Right ventricle myocardium inferior (tissue), 1 donor: ENCODE measurements at regions not wholly inside any gene's neighbourhood (a gene's known extent, or its start where the extent isn't known, plus 50 kb on each side); places are given as distances from the start of the nearest gene placed in this dataset.

Source experiments
- ATAC-seq: fragments of 200-7000 bp; cut with Tn5 transposase; one replicate; pipeline ENCODE4 v1.9.1; 2020; ENCODE audit warnings: mild to moderate bottlenecking, moderate library complexity
- DNase-seq: peaks from one replicate; pipeline ENCODE4 v3.0.0; 2021; ENCODE audit errors: missing footprints
- intact Hi-C: fragments of 100-400 bp; cut with DNase I; formaldehyde crosslinking; loops from one replicate; pipeline ENCODE4 v1.11.0; 2022
- donor health status: DM: no; HTN: yes; CAD: no; lungs with severe emphysema.

DNA sequence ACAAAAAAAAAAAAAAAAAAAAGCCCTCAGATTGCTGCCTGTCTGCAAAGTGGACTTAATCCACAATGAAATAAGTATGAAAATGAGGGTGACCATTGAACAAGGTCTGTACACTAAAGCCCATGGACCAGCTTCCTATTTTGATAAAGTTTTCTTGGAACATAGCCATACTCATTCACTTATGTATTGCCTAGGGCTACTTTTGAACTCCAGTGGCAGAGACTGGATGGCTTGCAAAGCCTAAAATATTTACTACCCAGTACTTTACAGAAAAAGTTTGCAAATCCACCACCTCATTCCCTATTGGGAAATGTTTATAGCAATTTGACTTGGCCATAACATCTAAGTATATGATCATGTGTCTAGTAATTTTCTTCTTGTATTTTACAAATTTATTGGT is 481.7 kb downstream of the NAF1 start:
- no peak for ATAC-seq
- intact Hi-C loops: no loop called here
- DNase-seq: no peak

DNA sequence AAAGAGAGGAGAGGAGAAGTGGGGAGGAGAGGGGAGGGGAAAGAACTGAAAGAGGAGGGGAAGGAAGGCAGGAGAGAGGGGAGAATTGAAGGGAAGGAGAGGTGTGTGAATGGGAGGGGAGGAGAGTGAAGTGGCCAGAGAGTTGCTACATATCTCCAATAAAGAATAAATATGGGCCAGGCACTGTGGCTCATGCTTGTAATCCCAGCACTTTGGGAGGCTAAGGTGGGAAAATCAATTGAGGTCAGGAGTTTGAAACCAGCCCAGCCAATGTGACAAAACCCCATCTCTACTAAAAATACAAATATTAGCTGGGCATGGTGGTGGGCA is 482.4 kb downstream of the NAF1 start:
- ATAC-seq: no peak
- no peak for DNase-seq
- intact Hi-C loops: no loop called here

DNA sequence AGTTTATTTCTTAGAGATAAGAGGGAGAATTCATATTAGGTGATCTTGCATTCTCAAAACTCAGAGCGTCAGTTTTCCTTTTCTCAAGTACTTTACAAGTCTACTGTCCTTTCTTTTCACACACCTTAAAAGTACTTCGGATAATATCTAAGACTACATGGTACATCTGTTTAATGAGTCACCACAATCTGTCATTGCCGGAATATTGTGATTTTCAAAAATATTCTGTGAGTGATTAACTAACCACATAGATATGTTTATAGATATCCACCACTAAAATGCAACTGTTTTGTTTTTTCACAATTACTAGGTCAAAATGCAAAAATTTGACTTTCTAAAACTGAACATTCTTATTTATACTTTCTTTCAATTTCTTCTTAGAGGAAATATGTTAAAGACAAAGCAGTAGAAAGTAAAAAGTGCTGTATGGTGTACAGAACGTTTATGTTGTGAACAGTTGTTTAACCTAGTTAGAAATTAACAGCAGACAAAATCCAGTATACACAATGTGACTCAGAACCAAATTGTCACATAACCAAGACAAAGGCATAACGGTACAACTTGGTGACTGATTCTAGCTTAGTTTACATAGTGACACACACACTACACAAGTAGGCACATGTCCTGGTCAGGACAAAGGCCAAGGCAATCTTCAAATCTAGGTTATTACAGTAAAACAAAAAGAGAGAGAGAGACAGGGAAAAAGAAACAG is 482.9 kb downstream of the NAF1 start:
- intact Hi-C loops: no loop called here
- ATAC-seq: no peak
- DNase-seq: no peak

DNA sequence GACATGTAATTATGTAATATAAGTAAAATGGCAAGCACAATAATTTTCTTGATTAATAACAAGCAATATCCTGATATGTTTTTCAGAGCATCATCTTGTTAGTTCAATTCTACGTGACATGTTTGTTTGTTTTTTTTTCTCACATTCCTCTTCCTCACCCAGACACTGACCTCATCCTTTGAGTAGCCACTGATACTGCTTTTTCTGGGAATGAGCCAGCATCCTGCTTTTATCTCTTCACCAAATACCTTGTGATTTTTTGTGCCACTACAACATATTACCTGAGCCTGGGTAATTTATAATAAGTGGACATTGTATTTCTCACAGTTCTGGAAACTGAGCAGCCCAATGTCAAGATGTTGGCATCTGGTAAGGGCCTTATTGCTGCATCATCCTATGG is 484.0 kb downstream of the NAF1 start:
- no peak for ATAC-seq
- intact Hi-C loops: no loop called here
- DNase-seq: no peak

DNA sequence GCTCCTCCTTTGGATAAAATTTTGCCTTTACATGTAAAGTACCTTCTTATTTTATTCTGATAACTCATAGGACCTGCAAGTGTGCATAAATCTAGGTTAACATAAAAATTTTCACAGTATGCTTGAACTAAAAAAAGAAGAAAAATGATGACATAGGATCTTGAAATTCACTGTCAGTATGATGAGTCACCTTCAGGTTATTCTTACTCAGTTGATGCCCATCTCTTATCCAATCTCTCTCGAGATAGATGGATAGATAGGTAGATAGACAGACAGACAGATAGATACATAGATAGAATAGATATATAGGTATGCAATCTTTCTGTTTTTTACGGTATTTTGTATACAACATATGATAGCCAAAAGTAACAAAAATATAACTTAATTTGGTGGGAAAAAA is 485.5 kb downstream of the NAF1 start:
- ATAC-seq (no peak), DNase-seq (no peak)
- intact Hi-C loops: no loop called here

DNA sequence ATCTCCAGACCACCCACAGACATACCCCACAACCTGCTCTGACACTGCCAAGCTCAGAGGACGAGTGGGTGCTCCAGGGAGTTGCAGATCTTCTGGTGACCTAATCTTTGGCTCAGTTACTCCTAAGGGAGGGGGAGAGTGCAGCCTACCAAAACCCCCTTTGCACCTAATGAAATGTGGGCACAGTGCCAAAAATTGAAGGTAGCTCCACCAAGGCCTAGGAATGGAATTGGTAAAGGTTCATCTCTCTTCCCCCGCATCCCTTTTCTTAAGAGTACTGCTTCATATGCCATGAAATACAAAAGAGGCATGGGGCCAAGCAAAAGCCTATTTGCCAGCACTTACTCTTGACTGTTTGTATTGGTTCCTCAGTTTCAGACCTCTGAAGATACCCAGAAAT is 491.0 kb downstream of the NAF1 start:
- intact Hi-C loops: no loop called here
- no peak for ATAC-seq
- no peak for DNase-seq

DNA sequence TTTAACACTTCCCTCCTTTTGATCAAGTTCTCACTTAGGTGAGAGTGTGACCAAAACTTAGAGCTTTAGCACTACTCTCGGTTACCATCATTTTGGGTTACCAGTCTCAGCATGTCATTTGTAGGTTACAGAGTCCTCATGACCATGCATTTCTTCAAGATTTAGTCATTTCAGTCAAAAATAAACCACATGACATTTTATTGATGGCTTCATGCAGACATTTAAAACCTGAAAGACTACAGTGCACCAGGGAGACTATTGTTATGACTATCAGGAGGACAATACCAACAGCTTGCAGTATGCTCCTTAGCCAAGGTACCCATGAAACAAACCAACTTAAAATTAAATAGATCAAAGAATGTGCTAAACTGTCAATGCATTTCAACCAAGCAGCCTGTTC is 498.1 kb upstream of the FSTL5 start:
- intact Hi-C loops: no loop called here
- no peak for ATAC-seq

DNA sequence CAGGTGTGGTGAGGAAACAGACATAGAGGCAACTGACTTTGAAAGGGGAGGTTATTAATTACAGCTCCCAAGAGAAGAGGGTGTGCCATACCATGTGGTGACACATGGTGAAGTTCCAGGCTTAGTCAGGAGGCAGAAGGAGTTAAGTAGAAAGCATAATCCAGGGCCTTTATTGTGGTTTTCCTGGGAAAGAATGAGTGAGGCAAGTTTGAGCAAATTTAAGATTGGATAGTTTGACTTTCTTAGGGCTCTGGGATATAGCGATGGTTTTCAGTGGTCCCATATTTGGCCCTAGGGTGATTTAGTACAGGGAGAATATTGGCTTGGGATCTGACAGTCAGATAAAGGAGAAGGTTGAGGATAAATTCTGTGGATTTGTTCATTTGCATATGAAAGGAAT is 495.9 kb upstream of the FSTL5 start:
- DNase-seq (no peak), ATAC-seq (no peak)
- intact Hi-C loops: no loop called here

More for the DNA sequence above, 498.1 kb upstream of the FSTL5 start:
- DNase-seq: no peak

DNA sequence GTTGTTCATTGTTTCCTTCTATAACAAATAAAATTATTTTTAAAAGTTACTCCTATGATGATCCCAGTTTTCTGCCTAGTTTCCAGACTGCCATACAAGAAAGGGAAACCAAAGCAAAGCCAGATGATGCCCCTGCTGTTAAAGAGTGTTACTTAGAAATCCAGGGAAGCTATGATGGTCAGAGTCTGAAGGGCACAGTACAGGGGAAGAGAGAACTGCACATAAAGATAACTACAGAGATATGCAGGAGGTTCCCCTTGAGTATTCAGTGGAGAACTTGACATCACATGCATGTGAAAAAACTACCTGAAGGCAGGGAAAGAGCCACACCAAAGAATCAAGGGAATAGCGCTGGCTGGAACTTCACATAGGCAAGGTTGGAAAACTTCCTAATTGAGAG is 494.2 kb upstream of the FSTL5 start:
- intact Hi-C loops: no loop called here
- DNase-seq (no peak), ATAC-seq (no peak)

DNA sequence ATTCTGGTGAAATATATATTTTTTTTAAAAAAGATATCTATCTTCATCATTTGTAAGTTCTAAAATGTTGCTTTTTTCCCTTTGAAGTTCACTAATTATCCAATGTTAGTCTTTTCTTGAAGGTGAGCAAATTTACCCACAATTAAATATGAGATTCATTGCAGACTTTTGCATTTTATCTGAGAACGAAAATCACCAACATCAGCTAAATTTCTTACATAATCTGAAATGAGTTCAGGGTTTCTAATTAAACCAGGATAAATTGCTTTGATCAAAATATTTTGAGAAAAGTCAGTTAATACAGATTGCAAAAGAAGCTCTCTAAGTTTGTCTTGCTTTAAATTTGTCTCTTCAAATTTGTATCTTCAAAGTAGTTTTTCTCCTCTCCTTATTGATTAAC is 486.4 kb upstream of the FSTL5 start:
- intact Hi-C loops: no loop called here
- no peak for DNase-seq
- ATAC-seq: no peak

DNA sequence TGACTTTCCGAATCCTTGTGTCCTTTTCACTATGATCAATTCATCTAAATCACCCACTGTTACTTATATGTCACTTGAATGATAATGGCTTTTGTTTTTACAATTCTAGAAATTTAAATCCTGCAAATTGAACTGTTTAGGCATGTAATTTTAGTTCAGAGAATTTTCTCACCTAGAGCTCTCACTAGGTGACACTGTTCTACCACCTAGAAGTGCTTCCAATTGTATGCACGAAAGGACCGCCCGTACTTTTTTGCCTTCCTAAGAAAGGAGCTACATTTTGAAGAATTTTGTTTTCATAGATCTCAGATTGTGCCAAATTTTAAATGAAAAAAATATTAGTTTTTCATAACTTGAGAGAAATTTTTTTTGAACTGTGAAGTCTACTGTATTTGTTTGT is 481.6 kb upstream of the FSTL5 start:
- intact Hi-C loops: loop anchor here (5.0 kb wide), 1 partner anchor 392 kb away; no protein-coding TSS in a partner anchor
- no peak for DNase-seq
- ATAC-seq: no peak

DNA sequence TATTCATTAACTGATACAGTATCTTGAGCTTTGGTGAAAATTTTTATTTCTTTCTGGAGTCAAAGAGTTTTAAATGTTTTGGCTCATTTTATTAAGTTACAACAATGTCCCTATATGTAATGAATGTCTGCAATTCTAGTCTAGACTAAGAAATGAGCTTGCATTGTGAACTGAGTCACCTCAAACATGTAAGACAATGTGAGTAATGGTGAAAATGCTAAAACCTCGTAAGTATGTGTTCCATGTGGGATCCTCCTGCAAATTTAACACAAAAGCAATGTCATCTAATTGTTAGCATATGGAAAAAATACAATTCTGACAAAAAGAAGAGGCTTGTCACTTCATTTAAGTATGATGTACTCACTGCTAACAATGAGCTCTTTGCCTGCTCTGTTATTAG is 480.5 kb upstream of the FSTL5 start:
- intact Hi-C loops: loop anchor here (5.0 kb wide), 1 partner anchor 688 kb away; the partner anchor contains the start of gene NPY1R
- ATAC-seq: no peak
- DNase-seq: no peak

DNA sequence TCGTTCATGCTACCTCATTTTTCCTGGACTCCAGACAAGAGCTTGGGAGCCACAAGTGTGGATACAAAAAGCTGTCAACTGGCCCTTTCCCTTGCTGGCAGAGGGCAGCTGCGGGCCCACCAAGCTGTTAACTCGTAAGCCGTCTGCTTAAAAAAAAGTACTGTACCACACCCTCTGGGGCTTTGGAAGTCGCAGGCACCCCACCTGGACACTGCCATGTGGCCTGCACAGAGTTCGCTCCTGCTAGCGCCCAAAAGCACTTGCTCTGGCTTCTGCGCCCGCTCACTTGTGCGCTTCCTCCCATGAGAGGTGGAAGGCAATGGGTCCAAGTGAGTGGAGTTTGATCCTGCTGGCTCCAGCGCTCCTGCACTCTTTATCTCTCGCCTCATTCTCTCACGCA is 476.4 kb upstream of the FSTL5 start:
- intact Hi-C loops: loop anchor here (5.0 kb wide), 1 partner anchor 692 kb away; the partner anchor contains the start of gene NPY1R
- no peak for ATAC-seq
- DNase-seq: no peak

DNA sequence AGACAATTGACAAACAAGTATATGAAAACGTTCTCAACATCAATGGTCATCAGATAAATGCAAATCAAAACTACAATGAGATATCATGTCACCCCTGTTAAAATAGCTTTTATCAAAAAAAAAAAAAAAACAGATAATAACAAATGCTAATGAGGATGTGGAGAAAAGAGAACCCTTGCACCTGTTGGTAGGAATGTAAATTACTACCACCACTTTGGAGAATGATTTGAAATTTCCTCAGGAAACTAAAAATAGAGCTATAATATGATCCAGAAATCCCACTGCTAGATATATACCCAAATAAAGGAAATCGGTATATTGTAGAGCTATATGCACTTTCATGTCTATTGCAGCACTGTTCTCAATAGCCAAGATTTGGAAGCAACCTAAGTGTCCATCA is 470.6 kb upstream of the FSTL5 start:
- intact Hi-C loops: no loop called here
- ATAC-seq (no peak), DNase-seq (no peak)

DNA sequence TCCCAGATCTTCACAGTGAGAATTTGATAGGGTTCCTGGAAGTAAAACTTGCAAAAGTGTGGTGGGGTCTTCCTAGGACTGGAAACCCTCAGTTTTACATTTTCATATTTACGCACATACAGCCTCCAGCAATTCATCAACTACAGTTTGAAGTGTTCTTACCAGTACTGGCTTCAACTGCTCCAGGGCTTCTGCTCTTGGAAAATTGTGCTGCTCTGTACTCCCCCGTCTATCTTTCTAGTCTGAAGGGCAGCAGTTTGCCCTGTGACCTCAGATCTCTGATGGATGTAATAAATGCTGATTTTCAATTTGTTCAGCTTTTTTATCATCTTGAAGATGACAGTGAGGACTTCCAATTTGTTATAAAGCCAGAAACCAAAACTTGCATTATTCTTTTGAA is 458.9 kb upstream of the FSTL5 start:
- intact Hi-C loops: no loop called here
- ATAC-seq (no peak), DNase-seq (no peak)

DNA sequence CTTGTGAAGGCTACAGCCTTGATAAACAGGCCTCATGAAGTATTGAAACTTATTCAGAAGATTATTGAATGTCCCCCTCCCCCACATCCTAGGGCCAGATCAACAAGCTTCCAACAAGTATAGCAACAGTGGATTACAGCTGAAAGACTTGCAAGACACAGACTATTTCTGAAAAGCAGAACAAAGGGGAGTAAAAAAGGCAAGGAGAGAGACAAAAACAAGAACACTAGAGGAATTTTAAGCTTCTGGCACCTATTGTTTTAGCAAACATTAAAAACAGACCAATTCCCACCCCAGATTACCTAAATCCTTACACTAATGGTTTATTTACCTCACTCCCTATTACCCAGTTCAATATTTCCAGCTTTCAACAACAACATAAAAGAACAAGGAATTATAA is 446.3 kb upstream of the FSTL5 start:
- intact Hi-C loops: no loop called here
- no peak for ATAC-seq
- no peak for DNase-seq

DNA sequence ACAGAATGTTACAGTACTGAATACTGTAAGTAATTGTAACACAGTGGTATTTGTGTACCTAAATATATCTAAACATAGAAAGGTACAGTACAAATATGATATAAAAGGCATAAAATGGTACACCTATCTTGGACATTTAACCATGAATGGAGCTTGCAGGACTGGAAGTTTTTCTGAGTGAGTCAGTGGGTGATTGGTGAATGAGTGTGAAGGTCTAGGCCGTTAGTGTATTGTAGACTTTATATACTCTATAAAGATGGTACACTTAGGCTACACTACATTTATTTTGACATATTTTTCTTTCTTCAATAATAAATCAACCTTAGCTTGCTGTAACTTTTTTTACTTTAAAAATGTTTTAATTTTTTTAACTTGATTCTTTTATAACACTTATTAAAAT is 422.5 kb upstream of the FSTL5 start:
- ATAC-seq (no peak), DNase-seq (no peak)
- intact Hi-C loops: no loop called here

DNA sequence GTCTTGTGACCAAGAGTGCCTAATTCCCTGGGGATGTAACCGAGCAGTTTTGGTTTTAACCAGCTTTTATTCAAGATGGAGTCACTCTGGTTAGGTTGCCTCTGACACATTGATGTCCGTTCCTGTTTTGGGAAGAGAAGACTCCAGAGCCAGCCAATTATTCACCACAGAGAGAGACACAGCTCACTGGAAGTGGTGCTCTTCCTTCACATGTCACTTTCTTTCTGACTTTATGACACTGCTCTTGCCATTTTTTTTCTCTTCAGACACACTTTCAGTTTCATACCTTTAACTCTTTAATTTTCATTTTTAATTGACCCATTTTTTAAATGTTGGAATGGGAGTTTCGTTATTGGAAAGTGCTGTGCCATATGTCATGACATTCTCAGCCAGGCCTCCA is 418.4 kb upstream of the FSTL5 start:
- ATAC-seq (no peak), DNase-seq (no peak)
- intact Hi-C loops: no loop called here

DNA sequence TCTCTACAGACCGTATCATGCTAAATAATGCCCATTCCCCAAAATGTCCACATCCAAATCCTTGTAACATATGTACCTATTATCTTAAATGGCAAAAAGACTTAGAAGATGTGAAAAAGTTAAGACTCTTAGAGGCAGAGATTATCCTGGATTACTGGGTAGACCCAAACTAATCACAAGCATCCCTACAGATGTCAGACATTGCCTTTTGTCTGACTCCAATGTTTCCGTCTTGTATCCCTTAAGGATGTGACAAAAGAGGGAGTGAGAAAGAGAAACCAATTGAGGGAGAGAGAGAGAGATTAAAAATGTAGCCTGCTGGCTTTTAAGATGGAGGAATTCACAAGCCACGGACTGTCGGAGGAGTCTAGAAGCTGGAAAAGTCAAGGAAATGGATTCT is 401.9 kb upstream of the FSTL5 start:
- DNase-seq (no peak), ATAC-seq (no peak)
- intact Hi-C loops: no loop called here

DNA sequence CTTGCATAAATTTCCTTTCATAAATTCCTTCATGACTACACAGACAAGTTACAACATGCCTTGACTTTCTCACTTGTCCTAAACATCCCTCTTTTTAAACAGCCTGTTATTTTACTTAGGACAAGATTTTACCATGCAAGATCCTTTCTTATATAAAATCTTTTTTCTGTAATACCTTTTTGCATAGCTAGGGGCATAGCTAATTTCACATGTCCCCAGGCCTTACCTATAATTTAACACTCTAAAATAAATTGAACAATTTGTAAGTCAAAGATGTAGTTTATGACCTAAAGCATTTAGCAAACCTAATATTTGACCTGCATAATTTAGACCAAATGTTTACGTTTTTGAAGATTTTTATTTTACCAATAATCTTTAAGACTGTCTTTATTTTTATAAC is 396.3 kb upstream of the FSTL5 start:
- ATAC-seq (no peak), DNase-seq (no peak)
- intact Hi-C loops: no loop called here

DNA sequence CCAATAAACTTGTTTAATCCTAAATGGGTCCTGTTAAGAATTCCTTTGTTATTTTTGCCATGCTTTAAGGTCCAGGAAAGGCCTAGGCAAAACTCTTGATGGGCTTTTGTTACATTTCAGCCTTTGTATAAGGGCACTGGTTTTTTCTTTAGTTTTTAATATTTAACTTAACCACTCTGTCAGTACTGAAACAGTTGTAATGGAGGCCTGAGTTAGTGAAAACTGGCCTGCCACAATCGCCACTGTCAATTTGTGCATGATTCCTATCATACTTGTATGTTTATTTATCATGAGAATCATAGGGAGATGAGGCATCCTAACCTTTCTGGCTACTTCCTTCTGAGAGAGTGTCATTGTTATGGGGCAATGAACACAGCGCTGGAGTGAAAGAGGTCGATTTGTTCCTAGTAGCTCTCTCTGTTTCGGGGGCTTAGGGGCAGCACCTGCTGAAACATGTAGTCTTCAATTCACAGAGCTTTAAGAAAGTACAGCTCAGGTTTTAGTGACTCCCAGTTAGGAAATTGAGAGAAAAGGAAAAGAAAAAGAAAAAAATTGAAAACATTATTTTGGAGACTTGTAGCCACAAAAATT is 393.8 kb upstream of the FSTL5 start:
- intact Hi-C loops: no loop called here
- ATAC-seq (no peak), DNase-seq (no peak)
